ENCODE measurements at regions not wholly inside any gene's neighbourhood (a gene's known extent, or its start where the extent isn't known, plus 50 kb on each side); places are given as distances from the start of the nearest gene placed in this dataset.
"Not testable (repeated sequence)": the region's sequence is repeated elsewhere in the genome, so short reads cannot be mapped to it uniquely, and the experiment has no call there.

DNA sequence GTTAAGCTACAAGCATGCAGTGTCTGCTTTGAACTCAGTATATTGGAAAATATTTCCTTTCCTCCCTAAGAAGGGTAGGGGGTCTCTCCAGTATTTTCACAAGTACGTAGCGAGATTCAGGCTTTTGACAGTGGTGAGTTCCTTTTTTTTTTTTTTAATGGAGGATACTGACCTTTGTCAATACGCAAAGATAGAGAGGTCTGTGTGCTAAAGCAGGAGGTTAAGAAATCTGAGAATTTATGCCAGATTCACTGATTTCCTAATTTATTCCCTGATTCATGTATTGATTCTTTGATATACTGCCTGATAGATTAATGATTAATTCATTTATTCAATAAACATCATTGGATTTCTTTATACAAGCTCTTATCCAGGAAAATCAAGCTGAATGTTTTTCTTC, 106.7 kb upstream of the CADM1 start (continued):
- TF ChIP-seq, protein P1, sequence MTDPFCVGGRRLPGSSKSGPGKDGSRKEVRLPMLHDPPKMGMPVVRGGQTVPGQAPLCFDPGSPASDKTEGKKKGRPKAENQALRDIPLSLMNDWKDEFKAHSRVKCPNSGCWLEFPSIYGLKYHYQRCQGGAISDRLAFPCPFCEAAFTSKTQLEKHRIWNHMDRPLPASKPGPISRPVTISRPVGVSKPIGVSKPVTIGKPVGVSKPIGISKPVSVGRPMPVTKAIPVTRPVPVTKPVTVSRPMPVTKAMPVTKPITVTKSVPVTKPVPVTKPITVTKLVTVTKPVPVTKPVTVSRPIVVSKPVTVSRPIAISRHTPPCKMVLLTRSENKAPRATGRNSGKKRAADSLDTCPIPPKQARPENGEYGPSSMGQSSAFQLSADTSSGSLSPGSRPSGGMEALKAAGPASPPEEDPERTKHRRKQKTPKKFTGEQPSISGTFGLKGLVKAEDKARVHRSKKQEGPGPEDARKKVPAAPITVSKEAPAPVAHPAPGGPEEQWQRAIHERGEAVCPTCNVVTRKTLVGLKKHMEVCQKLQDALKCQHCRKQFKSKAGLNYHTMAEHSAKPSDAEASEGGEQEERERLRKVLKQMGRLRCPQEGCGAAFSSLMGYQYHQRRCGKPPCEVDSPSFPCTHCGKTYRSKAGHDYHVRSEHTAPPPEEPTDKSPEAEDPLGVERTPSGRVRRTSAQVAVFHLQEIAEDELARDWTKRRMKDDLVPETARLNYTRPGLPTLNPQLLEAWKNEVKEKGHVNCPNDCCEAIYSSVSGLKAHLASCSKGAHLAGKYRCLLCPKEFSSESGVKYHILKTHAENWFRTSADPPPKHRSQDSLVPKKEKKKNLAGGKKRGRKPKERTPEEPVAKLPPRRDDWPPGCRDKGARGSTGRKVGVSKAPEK (CRISPR knock-in tag; IDR thresholded peaks at IDR 0.05; ENCODE audit: borderline replicate concordance): no peak
- TF ChIP-seq TBP (CRISPR knock-in tag; IDR thresholded peaks at IDR 0.05) (no peak), KLF15 (CRISPR knock-in tag; IDR thresholded peaks at IDR 0.05; ENCODE audit: borderline replicate concordance) (no peak)
- TF ChIP-seq, protein P2, sequence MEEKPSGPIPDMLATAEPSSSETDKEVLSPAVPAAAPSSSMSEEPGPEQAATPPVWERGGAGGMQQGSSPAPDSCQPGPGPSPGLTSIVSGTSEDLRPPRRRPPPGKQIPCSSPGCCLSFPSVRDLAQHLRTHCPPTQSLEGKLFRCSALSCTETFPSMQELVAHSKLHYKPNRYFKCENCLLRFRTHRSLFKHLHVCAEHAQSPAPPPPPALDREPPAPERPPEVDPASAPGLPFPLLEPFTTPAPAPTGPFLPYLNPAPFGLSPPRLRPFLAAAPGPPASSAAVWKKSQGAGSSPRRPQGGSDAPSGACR (CRISPR knock-in tag; IDR thresholded peaks at IDR 0.05): no peak
- TF ChIP-seq, protein P3, sequence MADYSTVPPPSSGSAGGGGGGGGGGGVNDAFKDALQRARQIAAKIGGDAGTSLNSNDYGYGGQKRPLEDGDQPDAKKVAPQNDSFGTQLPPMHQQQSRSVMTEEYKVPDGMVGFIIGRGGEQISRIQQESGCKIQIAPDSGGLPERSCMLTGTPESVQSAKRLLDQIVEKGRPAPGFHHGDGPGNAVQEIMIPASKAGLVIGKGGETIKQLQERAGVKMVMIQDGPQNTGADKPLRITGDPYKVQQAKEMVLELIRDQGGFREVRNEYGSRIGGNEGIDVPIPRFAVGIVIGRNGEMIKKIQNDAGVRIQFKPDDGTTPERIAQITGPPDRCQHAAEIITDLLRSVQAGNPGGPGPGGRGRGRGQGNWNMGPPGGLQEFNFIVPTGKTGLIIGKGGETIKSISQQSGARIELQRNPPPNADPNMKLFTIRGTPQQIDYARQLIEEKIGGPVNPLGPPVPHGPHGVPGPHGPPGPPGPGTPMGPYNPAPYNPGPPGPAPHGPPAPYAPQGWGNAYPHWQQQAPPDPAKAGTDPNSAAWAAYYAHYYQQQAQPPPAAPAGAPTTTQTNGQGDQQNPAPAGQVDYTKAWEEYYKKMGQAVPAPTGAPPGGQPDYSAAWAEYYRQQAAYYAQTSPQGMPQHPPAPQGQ (CRISPR knock-in tag; IDR thresholded peaks at IDR 0.05; ENCODE audit: borderline replicate concordance): no peak

DNA sequence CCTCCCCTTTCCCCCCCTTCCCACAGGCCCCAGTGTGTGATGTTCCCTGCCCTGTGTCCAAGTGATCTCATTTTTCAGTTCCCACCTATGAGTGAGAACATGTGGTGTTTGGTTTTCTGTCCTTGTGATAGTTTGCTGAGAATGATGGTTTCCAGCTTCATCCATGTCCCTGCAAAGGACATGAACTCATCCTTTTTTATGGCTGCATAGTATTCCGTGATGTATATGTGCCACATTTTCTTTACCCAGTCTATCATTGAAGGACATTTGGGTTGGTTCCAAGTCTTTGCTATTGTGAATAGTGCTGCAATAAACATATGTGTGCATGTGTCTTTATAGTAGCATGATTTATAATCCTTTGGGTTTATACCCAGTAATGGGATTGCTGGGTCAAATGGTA, 106.0 kb upstream of the CADM1 start:
- in situ Hi-C loops (cut with HindIII; ENCODE audit: extremely low pct_ligation_motif_present, low pct_unique_long_range_greater_than_20kb); POLR2A ChIA-PET; H3K79me2 ChIP-seq (ENCODE audit: insufficient read depth, low read length); H3K36me3 ChIP-seq (replicated peaks in 1 of 2; ENCODE audit: control insufficient read depth in 1 of 2, insufficient read depth in 2 of 2, low read length in 2 of 2); H3K4me2 ChIP-seq (ENCODE audit: low read depth, low read length); H3K4me1 ChIP-seq (ENCODE audit: insufficient read depth, low read length); CTCF ChIA-PET (ENCODE audit: low intra/inter-chr PET ratio, low total read pairs); H4K20me1 ChIP-seq (ENCODE audit: insufficient read depth, low read length); DNase-seq (ENCODE audit: low spot score); BruUV-seq (replicated peaks); H2AFZ ChIP-seq (ENCODE audit: low read length); H3K9ac ChIP-seq (ENCODE audit: insufficient read depth, low read depth, low read length); intact Hi-C loops (cut with micrococcal nuclease; ENCODE audit: unreplicated experiment); FAIRE-seq; ATAC-seq; H3K4me3 ChIP-seq (replicated peaks in 1 of 3; ENCODE audit: insufficient read depth in 1 of 3, low read depth in 2 of 3, low read length in 3 of 3); H3K9me3 ChIP-seq (ENCODE audit: low read length); H3K27me3 ChIP-seq (ENCODE audit: control insufficient read depth in 1 of 2, insufficient read depth in 2 of 2, low read length in 2 of 2); H3K27ac ChIP-seq (ENCODE audit: extremely low read length, insufficient read depth, low read length): not testable (repeated sequence)
- WGBS (ENCODE audit: low lambda C conversion rate): 94% methylated on average over 1 of the region's 1 CpG

All from HepG2 (cell line).